BLaER1 treated with 17β-estradiol and CSF1 and Interleukin-3, amounts not matched to agents 10 nM and 100 nM (cell line): ENCODE measurements at regions not wholly inside any gene's neighbourhood (a gene's known extent, or its start where the extent isn't known, plus 50 kb on each side); places are given as distances from the start of the nearest gene placed in this dataset.
"Not testable (repeated sequence)": the region's sequence is repeated elsewhere in the genome, so short reads cannot be mapped to it uniquely, and the experiment has no call there.

Source experiments
- H3K27ac ChIP-seq, 11 experiments: shearing (Covaris generic); formaldehyde crosslinking; 2 replicates each; pipeline ENCODE4 v1.8.1; 2022
- H3K27me3 ChIP-seq, 11 experiments: shearing (Covaris generic); formaldehyde crosslinking; 2 replicates each; pipeline ENCODE4 v1.8.1; 2022
- H3K36me3 ChIP-seq, 11 experiments: shearing (Covaris generic); formaldehyde crosslinking; 2 replicates each; pipeline ENCODE4 v1.8.1; 2022
- H3K4me1 ChIP-seq, 10 experiments: shearing (Covaris generic); formaldehyde crosslinking; 2 replicates each; pipeline ENCODE4 v1.8.1; 2022
- H3K4me2 ChIP-seq, 11 experiments: shearing (Covaris generic); formaldehyde crosslinking; 2 replicates each; pipeline ENCODE4 v1.8.1; 2022
- H3K4me3 ChIP-seq, 10 experiments: shearing (Covaris generic); formaldehyde crosslinking; 2 replicates each; pipeline ENCODE4 v1.8.1; 2022
- H3K9ac ChIP-seq, 11 experiments: shearing (Covaris generic); formaldehyde crosslinking; 2 replicates each; pipeline ENCODE4 v1.8.1; 2022
- H3K9me3 ChIP-seq, 11 experiments: shearing (Covaris generic); formaldehyde crosslinking; replicated peaks in 1 of 11; 2 replicates each; pipeline ENCODE4 v1.8.1; 2022
- H4K20me1 ChIP-seq, 11 experiments: shearing (Covaris generic); formaldehyde crosslinking; 2 replicates each; pipeline ENCODE4 v1.8.1; 2022
- Cebpa-rat ChIP-seq, 11 experiments: shearing (Covaris generic); IDR thresholded peaks; 2 replicates each; pipeline ENCODE4 v1.8.1; 2022

DNA sequence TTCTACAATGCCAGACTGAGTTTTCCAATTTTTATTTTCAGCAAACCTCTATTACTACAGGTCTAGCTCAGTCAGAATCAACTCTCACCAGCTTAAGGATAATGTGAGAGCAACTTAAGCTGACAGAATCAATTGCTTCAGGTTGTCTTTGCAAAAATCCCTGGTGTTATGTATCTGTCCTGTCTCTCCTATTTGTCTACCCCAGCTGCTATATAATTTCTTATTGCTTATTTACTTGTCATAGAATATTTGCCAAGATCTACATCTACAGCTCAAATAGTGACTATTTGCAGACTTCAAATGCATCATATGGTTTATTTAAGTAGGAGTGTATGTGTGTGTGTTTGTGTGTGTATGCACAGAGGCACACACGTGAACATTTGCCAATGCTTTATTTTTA is 54.1 kb downstream of the FOXG1 start:
- H3K9me3 ChIP-seq, result peaks cover 7 to 15% (median 10%) of the 10 kb centered on the region in 11 experiments; a peak in 21 of 22 replicates
- H3K36me3 ChIP-seq, result no peaks in the 10 kb centered on the region
- no peak overlapping the region for H3K4me2 ChIP-seq
- TF ChIP-seq Cebpa-rat (IDR thresholded peaks at IDR 0.05), result no peak
- H3K27ac ChIP-seq, result no peak overlapping the region
- no peaks in the 10 kb centered on the region for H3K4me1 ChIP-seq
- no peaks in the 10 kb centered on the region for H4K20me1 ChIP-seq
- H3K4me3 ChIP-seq, result no peak overlapping the region
- no peaks in the 10 kb centered on the region for H3K27me3 ChIP-seq
- H3K9ac ChIP-seq, result no peak overlapping the region

DNA sequence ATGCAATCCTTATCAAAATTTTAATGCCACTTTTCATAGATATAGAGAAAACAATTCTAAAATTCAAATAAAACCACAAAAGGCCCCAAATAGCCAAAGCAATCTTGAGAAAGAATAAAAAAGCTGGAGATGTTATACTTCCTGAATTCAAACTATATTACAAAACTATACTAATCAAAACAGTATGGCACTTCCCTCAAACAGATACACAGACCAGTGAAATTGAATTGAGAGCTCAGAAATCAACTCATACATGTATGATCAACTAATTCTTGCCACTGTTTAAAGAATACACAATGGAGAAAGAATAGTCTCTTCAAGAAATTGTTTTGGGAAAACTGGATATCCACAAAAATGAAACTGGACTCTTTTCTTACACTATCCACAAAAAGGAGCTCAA is 55.4 kb downstream of the FOXG1 start:
- Histone ChIP-seq H3K9me3 (peaks cover 7 to 15% (median 10%) of the 10 kb centered on the region in 11 experiments; a peak in 21 of 22 replicates), H3K36me3 (no peaks in the 10 kb centered on the region), H3K4me1 (no peaks in the 10 kb centered on the region), H3K4me3 (no peak overlapping the region), H3K27ac (no peak overlapping the region), H3K4me2 (no peak overlapping the region), H3K9ac (no peak overlapping the region), H4K20me1 (no peaks in the 10 kb centered on the region), H3K27me3 (no peaks in the 10 kb centered on the region)
- no peak for TF ChIP-seq Cebpa-rat (IDR thresholded peaks at IDR 0.05)

DNA sequence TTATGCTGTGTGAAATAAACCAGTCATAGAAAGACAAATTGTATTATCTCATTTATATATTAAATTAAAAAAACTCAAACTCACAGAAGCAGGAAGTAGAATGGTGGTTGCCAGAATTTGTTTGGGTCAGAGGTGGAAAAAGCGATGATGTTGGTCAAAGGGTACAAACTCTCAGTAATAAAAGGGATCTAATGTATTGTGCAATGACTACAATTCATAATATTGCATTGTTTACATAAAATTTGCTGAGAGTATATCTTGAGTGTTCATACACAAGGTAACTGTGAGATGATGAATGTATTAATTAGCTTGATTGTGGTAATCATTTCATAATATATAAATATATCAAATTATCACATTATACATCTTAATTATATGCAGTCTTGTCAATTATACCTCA is 56.7 kb downstream of the FOXG1 start:
- Histone ChIP-seq H4K20me1 (no peaks in the 10 kb centered on the region), H3K9me3 (peaks cover 7 to 15% (median 10%) of the 10 kb centered on the region in 11 experiments; a peak in 21 of 22 replicates), H3K36me3 (no peaks in the 10 kb centered on the region), H3K4me1 (no peaks in the 10 kb centered on the region), H3K27ac (no peak overlapping the region), H3K4me3 (no peak overlapping the region), H3K27me3 (no peaks in the 10 kb centered on the region), H3K9ac (no peak overlapping the region), H3K4me2 (no peak overlapping the region)
- TF ChIP-seq Cebpa-rat (IDR thresholded peaks at IDR 0.05), result 0 out of 22 replicates have a peak, but pooled peaks of 1 of the 11 experiments have one; percentile 18

DNA sequence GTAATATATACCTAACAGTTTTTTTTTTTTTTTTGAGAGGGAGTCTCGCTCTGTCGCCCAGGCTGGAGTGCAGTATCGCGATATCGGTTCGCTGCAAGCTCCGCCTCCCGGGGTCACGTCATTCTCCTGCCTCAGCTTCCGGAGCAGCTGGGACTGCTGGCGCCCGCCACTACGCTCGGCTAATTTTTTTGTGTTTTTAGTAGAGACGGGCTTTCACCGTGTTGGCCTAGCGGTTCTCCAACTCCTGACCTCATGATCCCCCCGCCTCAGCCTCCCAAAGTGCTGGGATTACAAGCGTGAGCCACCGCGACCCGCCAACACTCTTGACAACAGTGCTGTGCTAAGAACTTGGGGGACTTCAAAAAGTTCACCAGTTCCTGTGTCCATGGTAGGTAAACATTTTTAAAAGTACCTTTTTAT is 63.5 kb downstream of the FOXG1 start:
- Histone ChIP-seq H3K36me3 (no peaks in the 10 kb centered on the region), H3K9me3 (peaks cover 0 to 5% (median 0%) of the 10 kb centered on the region in 11 experiments; a peak in 2 of 22 replicates), H4K20me1 (no peaks in the 10 kb centered on the region), H3K27me3 (no peaks in the 10 kb centered on the region), H3K9ac (no peak overlapping the region), H3K27ac (no peak overlapping the region), H3K4me3 (no peak overlapping the region), H3K4me1 (peaks cover 0 to 8% (median 0%) of the 10 kb centered on the region in 10 experiments; a peak in 2 of 20 replicates), H3K4me2 (no peak overlapping the region)
- no peak for TF ChIP-seq Cebpa-rat (IDR thresholded peaks at IDR 0.05)

DNA sequence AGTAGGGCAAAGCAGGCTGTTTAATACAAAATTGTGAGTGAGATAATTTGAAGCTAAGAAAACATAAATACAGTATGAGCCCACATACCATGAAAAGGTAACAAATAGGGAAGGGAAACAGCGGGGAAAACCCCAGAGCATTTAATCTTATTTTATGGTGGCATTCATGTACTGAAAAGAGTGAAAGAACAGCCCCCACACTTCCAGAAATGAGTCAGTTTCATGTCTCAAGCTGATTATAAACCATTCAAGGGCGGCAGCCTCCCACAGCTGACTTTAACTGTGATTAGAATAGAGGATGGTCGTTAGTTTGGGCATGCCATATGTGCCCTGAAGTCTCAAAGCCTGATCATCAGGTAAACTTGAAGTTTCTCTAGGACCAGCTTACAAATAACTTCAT is 64.5 kb downstream of the FOXG1 start:
- Histone ChIP-seq H3K4me2 (no peak overlapping the region), H3K9me3 (peaks cover 0 to 5% (median 0%) of the 10 kb centered on the region in 11 experiments; a peak in 2 of 22 replicates), H3K36me3 (no peaks in the 10 kb centered on the region), H3K27ac (no peak overlapping the region), H4K20me1 (no peaks in the 10 kb centered on the region), H3K9ac (no peak overlapping the region), H3K27me3 (no peaks in the 10 kb centered on the region), H3K4me1 (peaks cover 0 to 8% (median 0%) of the 10 kb centered on the region in 10 experiments; a peak in 2 of 20 replicates), H3K4me3 (no peak overlapping the region)
- TF ChIP-seq Cebpa-rat (IDR thresholded peaks at IDR 0.05), result no peak

DNA sequence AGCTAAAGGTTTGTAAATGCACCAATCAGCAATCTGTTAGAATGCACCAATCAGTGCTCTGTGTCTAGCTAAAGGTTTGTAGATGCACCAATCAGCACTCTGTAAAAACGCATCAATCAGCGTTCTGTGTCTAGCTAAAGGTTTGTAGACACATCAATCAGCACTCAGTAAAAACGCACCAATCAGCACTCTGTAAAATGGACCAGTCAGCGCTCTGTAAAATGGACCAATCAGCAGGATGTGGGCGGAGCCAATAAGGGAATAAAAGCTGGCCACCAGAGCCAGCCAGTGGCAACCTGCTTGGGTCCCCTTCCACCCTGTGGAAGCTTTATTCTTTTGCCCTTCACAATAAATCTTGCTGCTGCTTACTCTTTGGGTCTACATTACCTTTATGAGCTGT is 76.0 kb downstream of the FOXG1 start:
- not testable (repeated sequence) for H3K27me3 ChIP-seq, H3K36me3 ChIP-seq, H4K20me1 ChIP-seq, H3K4me2 ChIP-seq, H3K4me3 ChIP-seq, H3K4me1 ChIP-seq, H3K9me3 ChIP-seq, H3K27ac ChIP-seq, H3K9ac ChIP-seq

DNA sequence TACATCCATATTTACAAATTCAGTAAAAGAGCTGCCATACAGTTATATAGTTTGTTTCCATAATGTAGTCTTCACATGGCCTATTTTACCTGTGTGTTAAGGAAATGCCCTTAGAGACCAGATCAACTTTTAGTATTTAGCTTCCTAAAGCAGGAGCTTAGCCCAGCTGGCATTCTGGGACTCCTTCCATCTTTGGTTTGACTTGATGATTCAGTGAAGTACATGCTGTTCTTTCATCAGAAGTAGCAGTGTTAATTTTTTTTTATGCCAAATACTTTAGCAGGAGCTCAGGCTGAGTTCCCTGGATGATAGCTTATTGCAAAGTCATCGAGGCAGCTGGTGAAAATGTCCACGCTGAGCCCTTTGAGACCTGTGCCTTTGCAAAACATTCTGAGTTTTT is 101.0 kb downstream of the FOXG1 start:
- Histone ChIP-seq H3K4me2 (no peak overlapping the region), H3K36me3 (no peaks in the 10 kb centered on the region), H4K20me1 (no peaks in the 10 kb centered on the region), H3K4me3 (no peak overlapping the region), H3K9me3 (no peaks in the 10 kb centered on the region), H3K27me3 (no peaks in the 10 kb centered on the region), H3K9ac (no peak overlapping the region), H3K27ac (no peak overlapping the region), H3K4me1 (no peaks in the 10 kb centered on the region)
- no peak for TF ChIP-seq Cebpa-rat (IDR thresholded peaks at IDR 0.05)

DNA sequence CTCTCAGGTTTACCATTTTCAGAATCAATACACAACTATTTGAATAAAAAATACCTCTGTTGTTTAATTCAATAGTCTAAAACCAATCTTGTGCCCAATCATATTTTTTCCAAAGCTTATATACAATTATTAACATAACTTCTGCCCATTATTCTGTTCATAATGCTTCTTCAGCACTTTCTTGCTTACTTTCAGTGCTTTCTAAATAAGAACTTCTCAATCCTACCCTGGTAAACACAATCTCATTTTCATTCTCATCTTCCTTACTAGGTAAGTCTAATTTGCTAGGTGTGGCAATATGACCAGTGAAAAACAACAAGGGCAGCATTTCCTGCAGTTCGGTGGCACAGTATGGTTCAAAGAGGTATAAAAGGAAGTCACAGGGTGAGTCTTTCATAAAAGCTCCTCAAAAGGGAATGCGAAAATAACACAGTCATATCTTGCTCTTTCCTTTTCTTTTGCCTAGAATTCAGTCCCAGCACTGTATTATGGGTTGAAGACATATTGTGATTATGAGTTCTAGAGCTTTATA is 103.5 kb downstream of the FOXG1 start:
- TF ChIP-seq Cebpa-rat (IDR thresholded peaks at IDR 0.05), result no peak
- Histone ChIP-seq H3K36me3 (no peaks in the 10 kb centered on the region), H3K4me2 (no peak overlapping the region), H3K27me3 (no peaks in the 10 kb centered on the region), H3K4me1 (no peaks in the 10 kb centered on the region), H4K20me1 (no peaks in the 10 kb centered on the region), H3K27ac (no peak overlapping the region), H3K9me3 (no peaks in the 10 kb centered on the region), H3K9ac (no peak overlapping the region), H3K4me3 (no peak overlapping the region)

DNA sequence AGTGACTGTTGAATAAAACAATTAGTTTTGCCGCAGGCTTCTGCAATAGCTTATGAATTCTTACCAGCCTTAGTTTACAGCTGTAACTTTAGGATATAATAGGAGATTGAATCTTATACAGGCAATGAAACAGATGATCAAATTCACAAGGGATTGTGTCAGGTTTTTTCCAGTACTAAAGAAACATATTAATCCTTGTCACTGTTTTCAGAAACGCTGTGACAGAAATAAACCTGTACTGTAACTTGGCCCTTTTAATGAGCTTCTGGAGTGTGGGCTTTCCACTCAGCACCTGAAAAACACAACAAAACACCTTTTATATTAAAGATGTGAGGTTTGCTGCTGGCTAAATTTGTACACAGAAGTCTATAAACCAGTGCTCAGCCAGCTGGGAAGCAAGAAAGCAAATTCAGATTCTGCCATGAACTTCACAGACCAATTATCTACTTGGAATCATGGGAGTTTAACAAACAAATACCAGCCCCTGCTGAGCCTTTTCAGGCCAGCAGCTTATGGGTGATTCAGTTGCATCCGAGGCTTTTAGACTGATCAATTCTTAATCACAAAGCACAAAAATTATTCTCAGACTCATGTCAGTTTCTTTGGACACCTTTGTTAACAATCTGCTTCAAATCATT is 109.5 kb downstream of the FOXG1 start:
- Histone ChIP-seq H3K4me3 (no peak overlapping the region), H3K4me2 (no peak overlapping the region), H3K27ac (no peak overlapping the region), H3K27me3 (no peaks in the 10 kb centered on the region), H3K9ac (no peak overlapping the region), H3K4me1 (no peaks in the 10 kb centered on the region), H4K20me1 (no peaks in the 10 kb centered on the region), H3K9me3 (no peaks in the 10 kb centered on the region), H3K36me3 (no peaks in the 10 kb centered on the region)
- no peak for TF ChIP-seq Cebpa-rat (IDR thresholded peaks at IDR 0.05)

DNA sequence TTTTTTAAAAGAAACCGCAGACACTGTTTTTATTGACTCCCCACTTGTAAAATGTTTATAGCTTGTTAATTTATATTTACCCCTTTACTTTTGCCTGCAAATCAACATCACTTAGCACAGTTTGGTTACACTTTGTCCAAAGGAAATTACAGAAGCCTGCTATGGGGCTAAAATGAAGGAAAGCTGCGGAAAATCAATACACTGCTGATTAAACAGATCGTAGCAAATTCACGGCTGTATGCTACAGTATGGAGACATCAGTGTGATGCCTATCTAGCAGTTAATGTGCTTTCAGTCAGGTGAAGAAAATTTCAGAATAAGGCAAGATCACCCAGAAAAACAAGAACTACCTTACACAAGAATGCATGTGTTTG is 110.0 kb downstream of the FOXG1 start:
- Histone ChIP-seq H3K4me2 (no peak overlapping the region), H3K36me3 (no peaks in the 10 kb centered on the region), H3K9ac (no peak overlapping the region), H4K20me1 (no peaks in the 10 kb centered on the region), H3K9me3 (no peaks in the 10 kb centered on the region), H3K4me1 (no peaks in the 10 kb centered on the region), H3K27ac (no peak overlapping the region), H3K4me3 (no peak overlapping the region), H3K27me3 (no peaks in the 10 kb centered on the region)
- no peak for TF ChIP-seq Cebpa-rat (IDR thresholded peaks at IDR 0.05)
